ENCODE measurements at regions not wholly inside any gene's neighbourhood (a gene's known extent, or its start where the extent isn't known, plus 50 kb on each side); places are given as distances from the start of the nearest gene placed in this dataset.

GRCh38 chr10:10800961-10801360 lies 216.7 kb upstream of the CELF2 start:
- TF ChIP-seq CTCF (conservative IDR thresholded peaks at IDR 0.05 in 1 of 2, IDR thresholded peaks at IDR 0.05 in 1 of 2; ENCODE audit: extremely low read depth in 1 of 2, insufficient read depth in 1 of 2, low read depth in 1 of 2, low read length in 2 of 2) (no peak), EZH2 (IDR thresholded peaks at IDR 0.05; ENCODE audit: borderline replicate concordance, low read length) (no peak)

All from mammary epithelial cell (primary cell).